HG02885 (cell line): ENCODE measurements at regions not wholly inside any gene's neighbourhood (a gene's known extent, or its start where the extent isn't known, plus 50 kb on each side); places are given as distances from the start of the nearest gene placed in this dataset.

Source experiments
- ATAC-seq: cut with Tn5 transposase; IDR thresholded peaks from one replicate; pipeline ENCODE4 v1.9.1; 2021; ENCODE audit warnings: mild to moderate bottlenecking; ENCODE audit not compliant: unreplicated experiment, poor library complexity

GRCh38 chr4:184529283-184529682, 54.9 kb upstream of the IRF2 start:
- no peak for ATAC-seq

GRCh38 chr4:184528713-184529112, 54.4 kb upstream of the IRF2 start:
- no peak for ATAC-seq

DNA sequence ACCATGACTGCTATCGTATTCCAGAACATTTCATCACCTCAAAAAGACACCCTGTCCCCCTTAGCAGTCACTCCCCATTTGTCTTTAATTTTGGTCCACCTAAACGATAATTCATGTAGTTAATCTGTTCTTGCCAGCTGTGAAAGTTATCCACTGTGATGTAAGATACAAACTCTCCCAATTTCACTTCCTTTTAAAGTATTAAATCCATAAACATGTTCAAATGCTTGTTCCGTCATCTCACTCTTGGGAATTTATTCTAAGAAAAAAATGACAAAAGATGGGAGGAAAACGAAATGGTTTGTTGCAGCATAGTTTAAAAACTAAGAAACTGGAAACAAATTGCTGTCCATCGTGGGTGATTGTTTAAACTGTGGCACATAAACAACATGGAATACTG, 53.7 kb upstream of the IRF2 start:
- no peak for ATAC-seq

GRCh38 chr4:184526228-184526627, 51.9 kb upstream of the IRF2 start:
- no peak for ATAC-seq
